ENCODE measurements at regions not wholly inside any gene's neighbourhood (a gene's known extent, or its start where the extent isn't known, plus 50 kb on each side); places are given as distances from the start of the nearest gene placed in this dataset.

GRCh38 chr20:21609221-21609620, 95.4 kb upstream of the NKX2-2 start:
- peaks cover 16% of the 10 kb centered on the region for H3K27me3 Mint-ChIP-seq

GRCh38 chr20:21608777-21609176, 94.9 kb upstream of the NKX2-2 start:
- no peak overlapping the region for H3K4me3 Mint-ChIP-seq
- ATAC-seq: no peak
- H3K9me3 Mint-ChIP-seq: peaks cover 5% of the 10 kb centered on the region
- H3K4me1 Mint-ChIP-seq: no peaks in the 10 kb centered on the region
- no peaks in the 10 kb centered on the region for H3K36me3 Mint-ChIP-seq (ENCODE audit: low read depth)
- no peak overlapping the region for H3K27ac Mint-ChIP-seq
- H3K27me3 Mint-ChIP-seq: peaks cover 18% of the 10 kb centered on the region
- DNase-seq: no peak

More at GRCh38 chr20:21609221-21609620, 95.4 kb upstream of the NKX2-2 start:
- H3K9me3 Mint-ChIP-seq: peaks cover 5% of the 10 kb centered on the region
- H3K36me3 Mint-ChIP-seq (ENCODE audit: low read depth): no peaks in the 10 kb centered on the region
- ATAC-seq (no peak), DNase-seq (no peak)
- H3K4me1 Mint-ChIP-seq: no peaks in the 10 kb centered on the region
- H3K27ac Mint-ChIP-seq: no peak overlapping the region
- H3K4me3 Mint-ChIP-seq: no peak overlapping the region

GRCh38 chr20:21607971-21608725, 94.3 kb upstream of the NKX2-2 start:
- Mint-ChIP-seq H3K4me3 (no peak overlapping the region), H3K9me3 (peaks cover 5% of the 10 kb centered on the region), H3K4me1 (no peaks in the 10 kb centered on the region), H3K27ac (no peak overlapping the region), H3K27me3 (peaks cover 18% of the 10 kb centered on the region), H3K36me3 (ENCODE audit: low read depth) (no peaks in the 10 kb centered on the region)
- DNase-seq (no peak), ATAC-seq (no peak)

- Mint-ChIP-seq H3K9me3 (peaks cover 20% of the 10 kb centered on the region), H3K36me3 (ENCODE audit: low read depth) (peaks cover 2% of the 10 kb centered on the region), H3K4me1 (no peaks in the 10 kb centered on the region), H3K4me3 (no peak overlapping the region), H3K27ac (no peak overlapping the region), H3K27me3 (peaks cover 10% of the 10 kb centered on the region)
- ATAC-seq (no peak), DNase-seq (no peak)
These were observed 87.9 kb upstream of the NKX2-2 start for GRCh38 chr20:21601799-21602198.

GRCh38 chr20:21586682-21587081, 72.8 kb upstream of the NKX2-2 start:
- no peak for ATAC-seq
- H3K4me1 Mint-ChIP-seq: no peaks in the 10 kb centered on the region
- H3K9me3 Mint-ChIP-seq: no peaks in the 10 kb centered on the region

GRCh38 chr20:21583486-21584168, 69.8 kb upstream of the NKX2-2 start:
- peaks cover 16% of the 10 kb centered on the region for H3K27me3 Mint-ChIP-seq
- no peak overlapping the region for H3K27ac Mint-ChIP-seq
- ATAC-seq: no peak
- H3K4me1 Mint-ChIP-seq: no peaks in the 10 kb centered on the region
- H3K36me3 Mint-ChIP-seq (ENCODE audit: low read depth): no peaks in the 10 kb centered on the region
- DNase-seq: no peak
- H3K9me3 Mint-ChIP-seq: no peaks in the 10 kb centered on the region
- H3K4me3 Mint-ChIP-seq: no peak overlapping the region

More at GRCh38 chr20:21586682-21587081, 72.8 kb upstream of the NKX2-2 start:
- Mint-ChIP-seq H3K4me3 (no peak overlapping the region), H3K27ac (no peak overlapping the region), H3K36me3 (ENCODE audit: low read depth) (no peaks in the 10 kb centered on the region), H3K27me3 (peaks cover 9% of the 10 kb centered on the region)
- DNase-seq: no peak

GRCh38 chr20:21577551-21577950, 63.7 kb upstream of the NKX2-2 start:
- no peaks in the 10 kb centered on the region for H3K4me1 Mint-ChIP-seq
- no peak overlapping the region for H3K27ac Mint-ChIP-seq
- no peaks in the 10 kb centered on the region for H3K36me3 Mint-ChIP-seq (ENCODE audit: low read depth)
- peaks cover 22% of the 10 kb centered on the region for H3K27me3 Mint-ChIP-seq
- H3K9me3 Mint-ChIP-seq: no peaks in the 10 kb centered on the region
- no peak overlapping the region for H3K4me3 Mint-ChIP-seq
- no peak for ATAC-seq
- no peak for DNase-seq

- H3K27me3 Mint-ChIP-seq: peaks cover 19% of the 10 kb centered on the region
- H3K36me3 Mint-ChIP-seq (ENCODE audit: low read depth): no peaks in the 10 kb centered on the region
- H3K4me3 Mint-ChIP-seq: no peak overlapping the region
- no peaks in the 10 kb centered on the region for H3K9me3 Mint-ChIP-seq
- peaks cover 2% of the 10 kb centered on the region for H3K4me1 Mint-ChIP-seq
- ATAC-seq (no peak), DNase-seq (no peak)
- no peak overlapping the region for H3K27ac Mint-ChIP-seq
These were observed 62.3 kb upstream of the NKX2-2 start for GRCh38 chr20:21575981-21576740.

GRCh38 chr20:21575167-21575566, 61.3 kb upstream of the NKX2-2 start:
- Mint-ChIP-seq H3K36me3 (ENCODE audit: low read depth) (no peaks in the 10 kb centered on the region), H3K4me1 (peaks cover 8% of the 10 kb centered on the region), H3K9me3 (no peaks in the 10 kb centered on the region), H3K27ac (no peak overlapping the region), H3K4me3 (no peak overlapping the region), H3K27me3 (peaks cover 13% of the 10 kb centered on the region)
- ATAC-seq (no peak), DNase-seq (no peak)

GRCh38 chr20:21574443-21574842, 60.6 kb upstream of the NKX2-2 start:
- Mint-ChIP-seq H3K27ac (no peak overlapping the region), H3K4me3 (no peak overlapping the region), H3K4me1 (peaks cover 8% of the 10 kb centered on the region), H3K9me3 (no peaks in the 10 kb centered on the region), H3K27me3 (peaks cover 15% of the 10 kb centered on the region), H3K36me3 (ENCODE audit: low read depth) (no peaks in the 10 kb centered on the region)
- ATAC-seq (no peak), DNase-seq (no peak)

- Mint-ChIP-seq H3K27ac (no peak overlapping the region), H3K9me3 (no peaks in the 10 kb centered on the region), H3K36me3 (ENCODE audit: low read depth) (no peaks in the 10 kb centered on the region), H3K4me1 (peaks cover 8% of the 10 kb centered on the region), H3K27me3 (peaks cover 20% of the 10 kb centered on the region), H3K4me3 (no peak overlapping the region)
- no peak for DNase-seq
- ATAC-seq: no peak
These were observed 59.4 kb upstream of the NKX2-2 start for GRCh38 chr20:21573259-21573658.

- Mint-ChIP-seq H3K27ac (no peak overlapping the region), H3K4me1 (peaks cover 8% of the 10 kb centered on the region), H3K36me3 (ENCODE audit: low read depth) (no peaks in the 10 kb centered on the region), H3K4me3 (no peak overlapping the region), H3K9me3 (no peaks in the 10 kb centered on the region), H3K27me3 (peaks cover 22% of the 10 kb centered on the region)
- no peak for ATAC-seq
- DNase-seq: no peak
These were observed 58.2 kb upstream of the NKX2-2 start for GRCh38 chr20:21571841-21572690.

GRCh38 chr20:21570285-21570992, 56.6 kb upstream of the NKX2-2 start:
- ATAC-seq (no peak), DNase-seq (no peak)
- Mint-ChIP-seq H3K36me3 (ENCODE audit: low read depth) (no peaks in the 10 kb centered on the region), H3K27me3 (peaks cover 22% of the 10 kb centered on the region), H3K4me1 (peaks cover 8% of the 10 kb centered on the region), H3K4me3 (no peak overlapping the region), H3K9me3 (no peaks in the 10 kb centered on the region), H3K27ac (no peak overlapping the region)

- Mint-ChIP-seq H3K27me3 (peaks cover 19% of the 10 kb centered on the region), H3K27ac (no peak overlapping the region), H3K9me3 (no peaks in the 10 kb centered on the region), H3K4me1 (peaks cover 8% of the 10 kb centered on the region), H3K4me3 (no peak overlapping the region), H3K36me3 (ENCODE audit: low read depth) (no peaks in the 10 kb centered on the region)
- no peak for ATAC-seq
- no peak for DNase-seq
These were observed 55.7 kb upstream of the NKX2-2 start for GRCh38 chr20:21569586-21569985.
